GM12865 (cell line): ENCODE measurements at regions not wholly inside any gene's neighbourhood (a gene's known extent, or its start where the extent isn't known, plus 50 kb on each side); places are given as distances from the start of the nearest gene placed in this dataset.

Experiments used
- DNase-seq: peaks from one replicate; pipeline ENCODE4 v3.0.0; 2010; ENCODE audit warnings: low read depth
- H3K4me3 ChIP-seq: 2 replicates; pipeline ENCODE4 v1.5.1; 2011; ENCODE audit warnings: mild to moderate bottlenecking, low read depth, low read length, control low read depth
- CTCF ChIP-seq: IDR thresholded peaks from 2 replicates; pipeline ENCODE4 v1.5.1; 2011; ENCODE audit warnings: low read length, control low read depth, low read depth, inconsistent platforms; ENCODE audit not compliant: insufficient read depth; ENCODE audit errors: missing control alignments

- H3K4me3 ChIP-seq = no peak overlapping the region
- TF ChIP-seq CTCF = no peak
These were observed 629.1 kb downstream of the ZEB2 start for GRCh38 chr2:143890798-143891197.

GRCh38 chr2:143889216-143889615 lies 630.7 kb downstream of the ZEB2 start:
- no peak for DNase-seq
- no peak for TF ChIP-seq CTCF
- H3K4me3 ChIP-seq = no peak overlapping the region

More at GRCh38 chr2:143890798-143891197, 629.1 kb downstream of the ZEB2 start:
- DNase-seq = no peak

- DNase-seq = no peak
- no peak for TF ChIP-seq CTCF
- H3K4me3 ChIP-seq = no peak overlapping the region
These were observed 634.5 kb downstream of the ZEB2 start for GRCh38 chr2:143885461-143885860.

- TF ChIP-seq CTCF = no peak
- H3K4me3 ChIP-seq = no peak overlapping the region
- no peak for DNase-seq
These were observed 638.7 kb downstream of the ZEB2 start for GRCh38 chr2:143881246-143881645.

- DNase-seq = no peak
- no peak for TF ChIP-seq CTCF
- no peak overlapping the region for H3K4me3 ChIP-seq
These were observed 641.9 kb downstream of the ZEB2 start for GRCh38 chr2:143877876-143878530.

GRCh38 chr2:143877056-143877455 lies 642.9 kb downstream of the ZEB2 start:
- no peak for TF ChIP-seq CTCF
- no peak for DNase-seq
- no peak overlapping the region for H3K4me3 ChIP-seq
